CD4-positive, alpha-beta T cell treated with Interleukin-12 subunit alpha and Interleukin-12 subunit beta, for 1 hour (primary cell): ENCODE measurements at regions not wholly inside any gene's neighbourhood (a gene's known extent, or its start where the extent isn't known, plus 50 kb on each side); places are given as distances from the start of the nearest gene placed in this dataset.
"Not testable (repeated sequence)": the region's sequence is repeated elsewhere in the genome, so short reads cannot be mapped to it uniquely, and the experiment has no call there.

Experiments
- DNase-seq: peaks from one replicate; pipeline ENCODE4 v3.0.0-alpha.2; 2020

- DNase-seq: no peak
Measured at GRCh38 chr6:153525998-153526397, 394.9 kb upstream of the RGS17 start.

- DNase-seq: no peak
Measured at GRCh38 chr6:153523390-153523789, 392.3 kb upstream of the RGS17 start.

GRCh38 chr6:153511896-153512496 lies 380.9 kb upstream of the RGS17 start:
- peak; percentile 12 for DNase-seq

- DNase-seq: no peak
Measured at GRCh38 chr6:153503810-153504209, 372.7 kb upstream of the RGS17 start.

DNA sequence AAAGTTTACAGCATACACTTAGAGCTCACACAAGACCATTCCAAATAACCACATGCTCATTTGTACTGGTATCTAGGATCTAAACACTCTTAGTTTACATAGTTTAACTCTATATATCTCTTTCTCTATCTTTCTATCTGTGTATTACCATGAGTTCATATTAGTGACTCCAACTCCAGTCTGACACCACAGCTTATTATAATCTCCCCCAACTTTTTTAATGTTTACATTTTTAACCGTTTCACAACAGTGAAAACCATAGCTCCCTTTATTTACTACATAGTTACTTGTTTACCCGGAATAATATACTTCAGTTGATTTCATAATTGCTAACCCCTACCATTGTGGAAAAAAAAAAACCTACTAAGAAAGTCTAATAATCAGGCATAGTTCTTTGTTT lies 362.4 kb upstream of the RGS17 start:
- DNase-seq: no peak

- no peak for DNase-seq
Measured at GRCh38 chr6:153489479-153489878, 358.4 kb upstream of the RGS17 start.

- no peak for DNase-seq
Measured at GRCh38 chr6:153488267-153488666, 357.2 kb upstream of the RGS17 start.

GRCh38 chr6:153485072-153485471 lies 354.0 kb upstream of the RGS17 start:
- no peak for DNase-seq

DNA sequence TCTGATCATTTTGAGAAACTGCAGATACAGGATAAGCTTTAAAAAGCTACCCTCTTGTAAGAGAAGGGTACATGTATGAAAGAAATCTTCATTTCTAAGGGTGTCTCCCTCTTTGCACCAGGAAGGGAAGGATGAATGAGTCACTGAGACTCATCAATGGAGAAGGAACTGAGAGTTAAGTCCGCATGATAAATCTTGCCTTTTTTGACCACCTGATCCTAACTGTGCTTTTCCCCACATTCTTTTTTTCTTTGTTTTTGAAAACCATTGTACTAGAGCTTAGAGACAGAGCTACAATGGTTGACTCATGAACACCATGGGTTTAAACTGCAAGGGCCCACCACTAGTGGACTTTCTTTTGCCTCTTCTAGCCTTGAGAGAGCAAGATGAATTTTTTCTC lies 353.0 kb upstream of the RGS17 start:
- no peak for DNase-seq

GRCh38 chr6:153476243-153476642 lies 345.2 kb upstream of the RGS17 start:
- DNase-seq: no peak

- no peak for DNase-seq
Measured at GRCh38 chr6:153465050-153465449, 334.0 kb upstream of the RGS17 start.

DNA sequence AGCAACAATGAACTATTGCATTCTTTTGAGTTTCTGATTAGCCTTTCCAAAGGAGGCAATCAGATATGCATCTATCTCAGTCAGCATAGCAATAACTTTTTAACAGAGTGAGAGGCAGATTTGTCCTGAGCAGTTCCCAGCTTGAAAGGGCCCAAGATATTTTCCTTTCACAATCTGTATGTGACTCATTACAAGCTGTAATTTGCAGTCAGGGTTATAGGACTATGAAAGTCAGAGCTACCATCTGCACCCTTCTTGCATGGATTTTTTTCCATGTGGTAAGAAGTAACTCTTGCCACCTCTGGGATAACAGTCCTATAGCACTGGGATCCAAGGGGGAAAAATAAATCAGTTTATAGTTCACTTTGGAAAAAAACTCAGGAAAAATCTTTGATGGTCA lies 318.2 kb upstream of the RGS17 start:
- no peak for DNase-seq

GRCh38 chr6:153442749-153443148 lies 311.7 kb upstream of the RGS17 start:
- DNase-seq: not testable (repeated sequence)

DNA sequence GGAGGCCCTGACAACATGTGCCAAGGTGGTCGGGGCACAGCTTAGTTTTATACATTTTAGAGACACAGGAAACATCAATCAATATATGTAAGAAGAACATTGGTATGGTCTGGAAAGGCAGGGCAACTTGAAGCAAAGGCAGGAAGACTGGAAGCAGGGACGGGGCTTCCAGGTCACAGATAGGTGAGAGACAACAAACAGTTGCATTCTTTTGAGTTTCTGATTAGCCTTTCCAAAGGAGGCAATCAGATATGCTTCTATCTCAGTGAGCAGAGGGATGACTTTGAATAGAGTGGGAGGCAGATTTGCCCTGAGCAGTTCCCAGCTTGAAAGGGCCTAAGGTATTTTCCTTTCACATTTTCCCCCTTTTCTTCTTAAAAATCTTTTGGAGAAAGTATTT lies 311.0 kb upstream of the RGS17 start:
- no peak for DNase-seq

DNA sequence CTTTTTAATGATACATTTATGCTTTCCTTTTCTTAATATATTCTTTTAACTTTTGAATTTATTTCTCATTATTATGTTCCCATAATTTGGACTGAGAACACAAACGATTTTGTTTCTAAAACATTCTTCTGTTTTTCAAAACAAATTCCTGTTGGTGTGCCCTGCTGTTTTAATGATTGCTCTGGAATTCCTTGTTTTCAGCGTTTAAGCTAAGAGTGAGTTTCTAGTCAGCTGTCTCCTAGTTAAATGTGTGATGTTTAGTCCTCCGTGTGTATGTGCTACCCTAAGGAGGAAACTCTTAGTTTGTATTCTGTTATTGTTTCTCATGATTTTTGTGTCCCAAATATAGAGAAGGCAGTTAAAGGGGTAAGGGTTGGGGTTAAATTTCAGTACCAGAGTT lies 306.1 kb upstream of the RGS17 start:
- DNase-seq: no peak

GRCh38 chr6:153436351-153436750 lies 305.3 kb upstream of the RGS17 start:
- DNase-seq: no peak

- no peak for DNase-seq
Measured at GRCh38 chr6:153435787-153436186, 304.7 kb upstream of the RGS17 start.

DNA sequence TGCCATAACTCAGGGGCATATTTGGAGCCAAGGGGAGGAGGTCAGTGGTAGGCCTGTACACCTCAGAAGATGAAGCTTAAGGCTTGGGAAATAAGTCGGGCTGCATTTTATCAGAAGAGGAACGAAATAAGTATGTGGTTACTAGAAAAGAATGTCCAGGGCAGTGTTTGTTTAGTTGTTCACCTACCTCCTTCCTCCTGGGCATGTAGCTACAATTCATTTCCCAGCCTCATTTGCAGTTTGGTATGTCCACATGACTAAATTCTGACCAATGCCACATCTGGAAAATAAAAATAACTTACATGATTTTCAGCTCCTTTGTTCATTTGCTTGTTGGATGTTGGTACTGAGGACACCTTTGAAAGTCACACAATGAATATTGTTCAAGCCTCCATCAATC lies 294.5 kb upstream of the RGS17 start:
- DNase-seq: no peak

DNA sequence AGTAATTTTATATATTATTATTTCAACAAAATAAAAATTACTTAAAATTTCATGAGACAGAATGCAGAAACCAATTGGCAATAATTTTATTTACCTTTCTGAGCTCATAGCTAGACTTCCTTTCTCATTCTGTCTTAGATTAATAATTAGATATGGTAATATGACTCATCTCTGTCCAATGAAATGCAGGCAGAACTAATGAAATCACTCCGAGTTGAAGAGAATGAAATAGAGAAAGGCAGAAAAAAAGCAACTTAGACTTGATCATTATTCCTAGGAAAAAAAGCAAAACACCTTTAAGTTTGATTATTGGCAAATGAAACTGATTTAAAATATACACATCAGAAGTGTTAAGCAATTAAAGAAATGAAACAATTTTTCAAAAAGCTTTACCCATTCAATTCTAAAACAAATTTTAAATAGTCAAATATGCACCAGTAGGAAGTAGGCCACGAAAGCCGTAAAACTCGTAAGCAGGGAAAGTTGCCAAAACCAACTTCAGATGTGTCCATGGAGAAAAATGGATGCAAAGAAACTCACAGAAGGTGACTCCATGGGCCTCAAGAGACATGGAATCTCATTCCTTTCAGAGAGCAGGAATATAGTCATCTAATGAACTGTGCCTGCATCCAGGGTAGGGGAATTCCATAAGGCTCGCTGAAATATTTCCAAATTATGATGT lies 293.8 kb upstream of the RGS17 start:
- no peak for DNase-seq

GRCh38 chr6:153412519-153412918 lies 281.4 kb upstream of the RGS17 start:
- DNase-seq: no peak

DNA sequence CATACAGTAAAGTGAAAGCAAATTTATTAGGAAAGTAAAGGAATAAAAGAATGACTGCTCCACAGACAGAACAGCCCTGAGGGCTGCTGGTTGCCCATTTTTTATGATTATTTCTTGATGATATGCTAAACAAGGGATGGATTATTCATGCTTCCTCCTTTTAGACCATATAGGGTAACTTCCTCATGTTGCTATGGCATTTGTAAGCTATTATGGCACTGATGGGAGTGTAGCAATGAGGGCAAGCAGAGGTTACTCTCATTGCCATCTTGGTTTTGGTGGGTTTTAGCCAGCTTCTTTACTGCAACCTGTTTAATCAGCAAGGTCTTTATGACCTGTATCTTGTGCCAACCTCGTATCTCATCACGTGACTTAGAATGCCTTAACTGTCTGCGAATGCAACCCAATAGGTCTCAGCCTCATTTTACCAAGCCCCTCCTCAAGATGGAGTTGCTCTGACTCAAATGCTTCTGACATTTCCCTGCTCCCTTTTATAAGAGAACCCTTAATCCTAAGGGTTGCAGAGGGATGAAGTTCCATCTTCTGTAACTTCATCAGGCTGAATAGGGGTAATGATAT lies 280.1 kb upstream of the RGS17 start:
- no peak for DNase-seq

GRCh38 chr6:153405931-153406330 lies 274.8 kb upstream of the RGS17 start:
- no peak for DNase-seq

DNA sequence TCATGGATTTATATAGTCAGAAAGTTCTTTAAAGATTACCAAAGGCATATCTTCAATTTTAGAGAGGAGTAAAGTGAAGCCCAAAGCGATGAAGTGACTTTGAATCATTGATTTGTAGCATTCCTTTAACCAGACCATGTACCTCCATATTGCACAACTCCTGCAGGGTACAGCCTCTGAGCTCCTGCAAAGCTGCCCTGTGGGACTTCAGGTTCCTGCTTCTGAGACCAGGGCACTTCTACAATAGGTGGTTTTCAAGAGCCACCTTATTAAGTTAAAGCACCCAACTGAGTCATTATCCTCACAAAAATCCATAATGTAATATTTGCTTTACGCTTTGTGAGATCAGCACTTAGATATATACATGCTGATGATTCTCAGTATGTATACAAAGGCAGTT lies 270.7 kb upstream of the RGS17 start:
- no peak for DNase-seq

DNA sequence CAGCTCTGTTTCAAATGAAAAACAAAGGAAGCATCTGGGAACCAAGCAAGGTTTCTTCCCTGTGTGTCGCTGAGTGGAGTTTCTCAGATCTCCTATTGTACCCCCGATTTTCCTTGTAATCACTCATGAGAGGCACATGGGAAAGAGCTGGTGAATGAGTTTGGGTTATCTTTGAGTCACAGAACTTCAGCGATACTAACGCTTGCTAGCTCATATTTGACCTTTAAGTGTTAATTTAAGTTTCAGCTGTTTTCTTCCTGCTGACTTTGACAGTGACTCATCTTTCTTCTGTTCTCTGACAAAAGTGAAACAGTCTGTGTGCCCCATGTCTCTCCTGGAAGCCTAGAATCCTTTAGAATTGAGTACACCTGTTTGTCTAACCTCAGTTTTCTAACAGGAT lies 261.1 kb upstream of the RGS17 start:
- no peak for DNase-seq

- DNase-seq: no peak
Measured at GRCh38 chr6:153373869-153374268, 242.8 kb upstream of the RGS17 start.
